ENCODE measurements at regions not wholly inside any gene's neighbourhood (a gene's known extent, or its start where the extent isn't known, plus 50 kb on each side); places are given as distances from the start of the nearest gene placed in this dataset.

DNA sequence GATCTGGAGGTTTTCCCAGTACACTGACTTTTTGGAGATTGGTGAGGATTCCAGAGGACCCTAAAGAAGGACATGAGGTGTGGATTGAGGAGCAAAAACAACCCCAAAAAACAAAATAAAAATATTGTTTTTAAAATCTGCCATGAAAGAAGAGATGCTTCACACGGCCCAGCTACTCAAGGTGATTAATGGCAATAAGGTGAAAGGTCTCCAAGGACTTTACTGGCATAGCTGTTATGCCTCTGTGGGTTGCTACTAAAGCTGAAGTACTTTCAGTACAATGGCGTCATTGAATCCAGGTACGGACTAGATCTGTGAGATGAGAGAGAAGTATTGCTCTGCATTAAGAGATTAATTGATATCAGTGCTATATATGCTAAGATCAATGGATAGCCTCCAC lies 606.4 kb downstream of the TDRD15 start:
- H3K9me3 ChIP-seq = no peaks in the 10 kb centered on the region
- ATAC-seq (no peak), DNase-seq (no peak)
- in situ Hi-C loops (cut with MboI; ENCODE audit: low sequenced_read_pairs in 4 of 4) = no loop called here
- no peaks in the 10 kb centered on the region for H3K4me1 ChIP-seq
- no peak overlapping the region for H3K27ac ChIP-seq
- H3K36me3 ChIP-seq = no peaks in the 10 kb centered on the region
- no peaks in the 10 kb centered on the region for H3K27me3 ChIP-seq
- H3K4me3 ChIP-seq = no peak overlapping the region
- no peak for TF ChIP-seq CTCF (IDR thresholded peaks at IDR 0.05 in 4 of 5, conservative IDR thresholded peaks at IDR 0.05 in 1 of 5)
- TF ChIP-seq POLR2A (IDR thresholded peaks at IDR 0.05) = no peak
- intact Hi-C loops (cut with DNase I; ENCODE audit: low total_unique reads) = no loop called here

DNA sequence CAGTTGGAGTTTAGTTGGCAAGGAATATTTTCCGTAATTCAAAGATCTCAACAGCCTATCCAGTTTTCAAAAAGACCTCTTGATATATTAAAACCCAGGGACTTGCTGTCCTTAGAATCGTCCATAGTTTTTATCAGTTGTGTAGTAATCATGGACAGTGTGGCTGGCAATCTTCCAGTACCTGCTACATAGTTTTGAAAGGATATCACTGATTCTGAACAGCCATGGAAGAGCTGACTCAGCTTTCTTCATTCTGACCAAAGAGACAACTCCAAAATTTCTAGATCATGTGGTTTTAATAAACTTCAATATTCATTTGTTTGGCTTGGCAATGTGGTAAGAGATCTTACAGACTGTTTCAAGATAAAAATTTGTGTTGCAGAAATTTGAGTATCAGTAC lies 616.7 kb downstream of the TDRD15 start:
- no peak for DNase-seq
- Histone ChIP-seq H3K36me3 (no peaks in the 10 kb centered on the region), H3K4me1 (no peaks in the 10 kb centered on the region), H3K27me3 (no peaks in the 10 kb centered on the region), H3K9me3 (no peaks in the 10 kb centered on the region), H3K27ac (no peak overlapping the region), H3K4me3 (no peak overlapping the region)
- in situ Hi-C loops (cut with MboI; ENCODE audit: low sequenced_read_pairs in 4 of 4) = no loop called here
- intact Hi-C loops (cut with DNase I; ENCODE audit: low total_unique reads) = no loop called here
- TF ChIP-seq CTCF (IDR thresholded peaks at IDR 0.05 in 4 of 5, conservative IDR thresholded peaks at IDR 0.05 in 1 of 5) (no peak), POLR2A (IDR thresholded peaks at IDR 0.05) (no peak)
- no peak for ATAC-seq

- H3K36me3 ChIP-seq = no peaks in the 10 kb centered on the region
- ATAC-seq = no peak
- no peaks in the 10 kb centered on the region for H3K27me3 ChIP-seq
- H3K9me3 ChIP-seq = no peaks in the 10 kb centered on the region
- no peaks in the 10 kb centered on the region for H3K4me1 ChIP-seq
- intact Hi-C loops (cut with DNase I; ENCODE audit: low total_unique reads) (no loop called here), in situ Hi-C loops (cut with MboI; ENCODE audit: low sequenced_read_pairs in 4 of 4) (no loop called here)
- H3K27ac ChIP-seq = no peak overlapping the region
- DNase-seq = no peak
- TF ChIP-seq POLR2A (IDR thresholded peaks at IDR 0.05) = no peak
- no peak for TF ChIP-seq CTCF (IDR thresholded peaks at IDR 0.05 in 4 of 5, conservative IDR thresholded peaks at IDR 0.05 in 1 of 5)
- H3K4me3 ChIP-seq = no peak overlapping the region
Observed at GRCh38 chr2:21746499-21746898, 622.7 kb downstream of the TDRD15 start.

DNA sequence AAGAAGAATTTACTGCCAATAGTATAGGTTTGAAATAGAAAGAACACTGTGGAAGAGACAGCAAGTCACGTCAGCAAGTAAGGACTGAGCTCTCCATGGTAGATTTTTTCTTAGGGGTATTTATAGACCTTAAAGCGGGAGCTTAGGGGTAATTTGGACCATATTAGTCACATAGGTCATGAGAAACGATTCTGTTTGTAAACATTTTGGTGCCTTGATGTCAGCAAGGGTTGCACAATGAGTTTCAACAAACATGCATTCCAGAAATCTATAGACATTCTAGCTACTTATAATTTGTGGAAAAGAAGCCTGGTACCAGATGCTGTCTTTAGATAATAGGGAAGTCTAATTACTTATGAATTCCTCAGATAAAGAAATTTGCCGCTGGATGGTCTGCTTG lies 624.7 kb downstream of the TDRD15 start:
- Histone ChIP-seq H3K36me3 (no peaks in the 10 kb centered on the region), H3K9me3 (no peaks in the 10 kb centered on the region), H3K27me3 (no peaks in the 10 kb centered on the region), H3K27ac (no peak overlapping the region), H3K4me3 (no peak overlapping the region), H3K4me1 (no peaks in the 10 kb centered on the region)
- in situ Hi-C loops (cut with MboI; ENCODE audit: low sequenced_read_pairs in 4 of 4) = no loop called here
- ATAC-seq = no peak
- no peak for DNase-seq
- intact Hi-C loops (cut with DNase I; ENCODE audit: low total_unique reads) = no loop called here
- TF ChIP-seq CTCF (IDR thresholded peaks at IDR 0.05 in 4 of 5, conservative IDR thresholded peaks at IDR 0.05 in 1 of 5) = no peak
- no peak for TF ChIP-seq POLR2A (IDR thresholded peaks at IDR 0.05)

GRCh38 chr2:21754164-21754788 lies 630.5 kb downstream of the TDRD15 start:
- in situ Hi-C loops (cut with MboI; ENCODE audit: low sequenced_read_pairs in 4 of 4) = no loop called here
- Histone ChIP-seq H3K36me3 (no peaks in the 10 kb centered on the region), H3K27me3 (no peaks in the 10 kb centered on the region), H3K9me3 (no peaks in the 10 kb centered on the region), H3K4me3 (no peak overlapping the region), H3K27ac (no peak overlapping the region), H3K4me1 (no peaks in the 10 kb centered on the region)
- ATAC-seq = no peak
- TF ChIP-seq CTCF (IDR thresholded peaks at IDR 0.05 in 4 of 5, conservative IDR thresholded peaks at IDR 0.05 in 1 of 5) = no peak
- no peak for TF ChIP-seq POLR2A (IDR thresholded peaks at IDR 0.05)
- DNase-seq = no peak
- intact Hi-C loops (cut with DNase I; ENCODE audit: low total_unique reads) = no loop called here

Data from gastrocnemius medialis (tissue), 4 donors.